GM18858 (cell line): ENCODE measurements at regions not wholly inside any gene's neighbourhood (a gene's known extent, or its start where the extent isn't known, plus 50 kb on each side); places are given as distances from the start of the nearest gene placed in this dataset.

Source experiments
- ATAC-seq: cut with Tn5 transposase; IDR thresholded peaks from one replicate; pipeline ENCODE4 v1.9.1; 2021; ENCODE audit not compliant: unreplicated experiment

- ATAC-seq = no peak
Measured at GRCh38 chr5:133744051-133744959, 132.0 kb upstream of the FSTL4 start.

GRCh38 chr5:133742431-133742988 is 130.2 kb upstream of the FSTL4 start:
- no peak for ATAC-seq

- ATAC-seq = no peak
Measured at GRCh38 chr5:133741818-133742355, 129.5 kb upstream of the FSTL4 start.

GRCh38 chr5:133741396-133741795 is 129.1 kb upstream of the FSTL4 start:
- ATAC-seq = no peak

- no peak for ATAC-seq
Measured at GRCh38 chr5:133739181-133739780, 126.9 kb upstream of the FSTL4 start.

GRCh38 chr5:133738271-133738670 is 125.9 kb upstream of the FSTL4 start:
- ATAC-seq = no peak

GRCh38 chr5:133736512-133736911 is 124.2 kb upstream of the FSTL4 start:
- no peak for ATAC-seq

GRCh38 chr5:133735346-133735745 is 123.0 kb upstream of the FSTL4 start:
- no peak for ATAC-seq

GRCh38 chr5:133734916-133735315 is 122.6 kb upstream of the FSTL4 start:
- no peak for ATAC-seq

GRCh38 chr5:133732536-133732935 is 120.2 kb upstream of the FSTL4 start:
- no peak for ATAC-seq

- ATAC-seq = no peak
Measured at GRCh38 chr5:133731951-133732350, 119.6 kb upstream of the FSTL4 start.

- ATAC-seq = no peak
Measured at GRCh38 chr5:133730866-133731265, 118.5 kb upstream of the FSTL4 start.

- no peak for ATAC-seq
Measured at GRCh38 chr5:133730346-133730745, 118.0 kb upstream of the FSTL4 start.

GRCh38 chr5:133729800-133730199 is 117.5 kb upstream of the FSTL4 start:
- no peak for ATAC-seq

GRCh38 chr5:133728475-133728874 is 116.1 kb upstream of the FSTL4 start:
- no peak for ATAC-seq

- ATAC-seq = no peak
Measured at GRCh38 chr5:133727636-133728035, 115.3 kb upstream of the FSTL4 start.

- ATAC-seq = no peak
Measured at GRCh38 chr5:133723651-133724366, 111.5 kb upstream of the FSTL4 start.

- no peak for ATAC-seq
Measured at GRCh38 chr5:133723126-133723525, 110.8 kb upstream of the FSTL4 start.

- ATAC-seq = no peak
Measured at GRCh38 chr5:133721365-133721764, 109.0 kb upstream of the FSTL4 start.

GRCh38 chr5:133718457-133718856 is 106.1 kb upstream of the FSTL4 start:
- no peak for ATAC-seq

GRCh38 chr5:133716532-133717183 is 104.3 kb upstream of the FSTL4 start:
- no peak for ATAC-seq
